Hematopoietic multipotent progenitor cell treated with erythropoietin and hydrocortisone succinate and interleukin-3 and kit ligand, for 8 days (in vitro differentiated cells): ENCODE measurements at regions not wholly inside any gene's neighbourhood (a gene's known extent, or its start where the extent isn't known, plus 50 kb on each side); places are given as distances from the start of the nearest gene placed in this dataset.

Source experiments
- DNase-seq: peaks from one replicate; pipeline ENCODE4 v3.0.0-alpha.2; 2015

GRCh38 chr6:14276071-14276470 lies 158.5 kb downstream of the CD83 start:
- no peak for DNase-seq

- no peak for DNase-seq
Observed at GRCh38 chr6:14276667-14277404, 159.3 kb downstream of the CD83 start.

GRCh38 chr6:14277405-14277930 lies 159.9 kb downstream of the CD83 start:
- no peak for DNase-seq

- DNase-seq, result no peak
Observed at GRCh38 chr6:14278006-14278405, 160.4 kb downstream of the CD83 start.

- DNase-seq, result no peak
Observed at GRCh38 chr6:14278446-14278845, 160.9 kb downstream of the CD83 start.

- peak; percentile 8 for DNase-seq
Observed at GRCh38 chr6:14280006-14280510, 162.5 kb downstream of the CD83 start.

GRCh38 chr6:14280766-14281293 lies 163.3 kb downstream of the CD83 start:
- no peak for DNase-seq

GRCh38 chr6:14281811-14282660 lies 164.5 kb downstream of the CD83 start:
- no peak for DNase-seq

- no peak for DNase-seq
Observed at GRCh38 chr6:14282854-14283505, 165.4 kb downstream of the CD83 start.

GRCh38 chr6:14283600-14284235 lies 166.1 kb downstream of the CD83 start:
- no peak for DNase-seq

- DNase-seq, result no peak
Observed at GRCh38 chr6:14284969-14285590, 167.5 kb downstream of the CD83 start.

GRCh38 chr6:14286144-14286543 lies 168.6 kb downstream of the CD83 start:
- DNase-seq, result no peak

GRCh38 chr6:14286634-14287428 lies 169.3 kb downstream of the CD83 start:
- DNase-seq, result no peak

GRCh38 chr6:14287707-14288106 lies 170.1 kb downstream of the CD83 start:
- DNase-seq, result no peak

- no peak for DNase-seq
Observed at GRCh38 chr6:14288910-14289309, 171.3 kb downstream of the CD83 start.

- no peak for DNase-seq
Observed at GRCh38 chr6:14290041-14290771, 172.6 kb downstream of the CD83 start.

GRCh38 chr6:14290772-14291330 lies 173.3 kb downstream of the CD83 start:
- no peak for DNase-seq

- DNase-seq, result no peak
Observed at GRCh38 chr6:14291331-14291730, 173.8 kb downstream of the CD83 start.

- no peak for DNase-seq
Observed at GRCh38 chr6:14292119-14292518, 174.5 kb downstream of the CD83 start.
